ENCODE measurements at regions not wholly inside any gene's neighbourhood (a gene's known extent, or its start where the extent isn't known, plus 50 kb on each side); places are given as distances from the start of the nearest gene placed in this dataset.

GRCh38 chrX:40258909-40259308 lies 161.2 kb upstream of the BCOR start:
- Histone ChIP-seq H3K4me3 (ENCODE audit: low read length) (no peak overlapping the region), H3K36me3 (ENCODE audit: insufficient read depth, low read length) (no peaks in the 10 kb centered on the region), H3K27me3 (ENCODE audit: insufficient read depth, low read length) (no peaks in the 10 kb centered on the region), H2AFZ (ENCODE audit: low read depth, low read length) (no peak overlapping the region), H3K4me1 (ENCODE audit: insufficient read depth, low read length) (no peaks in the 10 kb centered on the region), H3K9me3 (ENCODE audit: low read length) (no peaks in the 10 kb centered on the region)

- no peaks in the 10 kb centered on the region for H3K36me3 ChIP-seq (ENCODE audit: insufficient read depth, low read length)
- no peak overlapping the region for H3K4me3 ChIP-seq (ENCODE audit: low read length)
- H2AFZ ChIP-seq (ENCODE audit: low read depth, low read length), result no peak overlapping the region
- H3K9me3 ChIP-seq (ENCODE audit: low read length), result no peaks in the 10 kb centered on the region
- no peaks in the 10 kb centered on the region for H3K27me3 ChIP-seq (ENCODE audit: insufficient read depth, low read length)
- no peaks in the 10 kb centered on the region for H3K4me1 ChIP-seq (ENCODE audit: insufficient read depth, low read length)
These were observed 156.0 kb upstream of the BCOR start for GRCh38 chrX:40253771-40254170.

GRCh38 chrX:40249582-40249981 lies 151.8 kb upstream of the BCOR start:
- no peaks in the 10 kb centered on the region for H3K36me3 ChIP-seq (ENCODE audit: insufficient read depth, low read length)
- H3K27me3 ChIP-seq (ENCODE audit: insufficient read depth, low read length), result no peaks in the 10 kb centered on the region
- H2AFZ ChIP-seq (ENCODE audit: low read depth, low read length), result no peak overlapping the region
- H3K9me3 ChIP-seq (ENCODE audit: low read length), result no peaks in the 10 kb centered on the region
- H3K4me1 ChIP-seq (ENCODE audit: insufficient read depth, low read length), result peaks cover 8% of the 10 kb centered on the region
- H3K4me3 ChIP-seq (ENCODE audit: low read length), result no peak overlapping the region

- peaks cover 8% of the 10 kb centered on the region for H3K4me1 ChIP-seq (ENCODE audit: insufficient read depth, low read length)
- H2AFZ ChIP-seq (ENCODE audit: low read depth, low read length), result no peak overlapping the region
- no peak overlapping the region for H3K4me3 ChIP-seq (ENCODE audit: low read length)
- no peaks in the 10 kb centered on the region for H3K36me3 ChIP-seq (ENCODE audit: insufficient read depth, low read length)
- no peaks in the 10 kb centered on the region for H3K9me3 ChIP-seq (ENCODE audit: low read length)
- no peaks in the 10 kb centered on the region for H3K27me3 ChIP-seq (ENCODE audit: insufficient read depth, low read length)
These were observed 151.1 kb upstream of the BCOR start for GRCh38 chrX:40248822-40249221.

GRCh38 chrX:40247848-40248622 lies 150.3 kb upstream of the BCOR start:
- Histone ChIP-seq H3K4me3 (ENCODE audit: low read length) (no peak overlapping the region), H3K27me3 (ENCODE audit: insufficient read depth, low read length) (no peaks in the 10 kb centered on the region), H3K36me3 (ENCODE audit: insufficient read depth, low read length) (no peaks in the 10 kb centered on the region), H3K9me3 (ENCODE audit: low read length) (no peaks in the 10 kb centered on the region), H2AFZ (ENCODE audit: low read depth, low read length) (no peak overlapping the region), H3K4me1 (ENCODE audit: insufficient read depth, low read length) (peaks cover 13% of the 10 kb centered on the region)

GRCh38 chrX:40247382-40247781 lies 149.6 kb upstream of the BCOR start:
- no peak overlapping the region for H2AFZ ChIP-seq (ENCODE audit: low read depth, low read length)
- H3K36me3 ChIP-seq (ENCODE audit: insufficient read depth, low read length), result no peaks in the 10 kb centered on the region
- no peaks in the 10 kb centered on the region for H3K9me3 ChIP-seq (ENCODE audit: low read length)
- peaks cover 13% of the 10 kb centered on the region for H3K4me1 ChIP-seq (ENCODE audit: insufficient read depth, low read length)
- no peaks in the 10 kb centered on the region for H3K27me3 ChIP-seq (ENCODE audit: insufficient read depth, low read length)
- H3K4me3 ChIP-seq (ENCODE audit: low read length), result no peak overlapping the region

GRCh38 chrX:40245488-40246071 lies 147.8 kb upstream of the BCOR start:
- H3K27me3 ChIP-seq (ENCODE audit: insufficient read depth, low read length), result no peaks in the 10 kb centered on the region
- no peak overlapping the region for H3K4me3 ChIP-seq (ENCODE audit: low read length)
- H2AFZ ChIP-seq (ENCODE audit: low read depth, low read length), result no peak overlapping the region
- H3K4me1 ChIP-seq (ENCODE audit: insufficient read depth, low read length), result peaks cover 13% of the 10 kb centered on the region
- H3K9me3 ChIP-seq (ENCODE audit: low read length), result no peaks in the 10 kb centered on the region
- no peaks in the 10 kb centered on the region for H3K36me3 ChIP-seq (ENCODE audit: insufficient read depth, low read length)

GRCh38 chrX:40244980-40245379 lies 147.2 kb upstream of the BCOR start:
- Histone ChIP-seq H3K4me3 (ENCODE audit: low read length) (no peak overlapping the region), H3K4me1 (ENCODE audit: insufficient read depth, low read length) (peaks cover 13% of the 10 kb centered on the region), H3K27me3 (ENCODE audit: insufficient read depth, low read length) (no peaks in the 10 kb centered on the region)

GRCh38 chrX:40243755-40244515 lies 146.2 kb upstream of the BCOR start:
- Histone ChIP-seq H3K9me3 (ENCODE audit: low read length) (no peaks in the 10 kb centered on the region), H3K36me3 (ENCODE audit: insufficient read depth, low read length) (no peaks in the 10 kb centered on the region), H3K4me1 (ENCODE audit: insufficient read depth, low read length) (peaks cover 13% of the 10 kb centered on the region), H3K27me3 (ENCODE audit: insufficient read depth, low read length) (no peaks in the 10 kb centered on the region), H3K4me3 (ENCODE audit: low read length) (no peak overlapping the region), H2AFZ (ENCODE audit: low read depth, low read length) (no peak overlapping the region)

More at GRCh38 chrX:40244980-40245379, 147.2 kb upstream of the BCOR start:
- H3K9me3 ChIP-seq (ENCODE audit: low read length), result no peaks in the 10 kb centered on the region
- no peak overlapping the region for H2AFZ ChIP-seq (ENCODE audit: low read depth, low read length)
- H3K36me3 ChIP-seq (ENCODE audit: insufficient read depth, low read length), result no peaks in the 10 kb centered on the region

- H2AFZ ChIP-seq (ENCODE audit: low read depth, low read length), result no peak overlapping the region
- peaks cover 13% of the 10 kb centered on the region for H3K4me1 ChIP-seq (ENCODE audit: insufficient read depth, low read length)
- H3K36me3 ChIP-seq (ENCODE audit: insufficient read depth, low read length), result no peaks in the 10 kb centered on the region
- no peaks in the 10 kb centered on the region for H3K27me3 ChIP-seq (ENCODE audit: insufficient read depth, low read length)
- H3K9me3 ChIP-seq (ENCODE audit: low read length), result no peaks in the 10 kb centered on the region
- H3K4me3 ChIP-seq (ENCODE audit: low read length), result no peak overlapping the region
These were observed 143.1 kb upstream of the BCOR start for GRCh38 chrX:40240844-40241243.

- H3K4me1 ChIP-seq (ENCODE audit: insufficient read depth, low read length), result no peaks in the 10 kb centered on the region
- no peaks in the 10 kb centered on the region for H3K9me3 ChIP-seq (ENCODE audit: low read length)
- no peaks in the 10 kb centered on the region for H3K36me3 ChIP-seq (ENCODE audit: insufficient read depth, low read length)
- H3K4me3 ChIP-seq (ENCODE audit: low read length), result no peak overlapping the region
- H2AFZ ChIP-seq (ENCODE audit: low read depth, low read length), result no peak overlapping the region
- H3K27me3 ChIP-seq (ENCODE audit: insufficient read depth, low read length), result no peaks in the 10 kb centered on the region
These were observed 140.0 kb upstream of the BCOR start for GRCh38 chrX:40237731-40238178.

GRCh38 chrX:40230646-40231045 lies 132.9 kb upstream of the BCOR start:
- H3K36me3 ChIP-seq (ENCODE audit: insufficient read depth, low read length), result no peaks in the 10 kb centered on the region
- no peaks in the 10 kb centered on the region for H3K27me3 ChIP-seq (ENCODE audit: insufficient read depth, low read length)
- H3K9me3 ChIP-seq (ENCODE audit: low read length), result no peaks in the 10 kb centered on the region
- no peaks in the 10 kb centered on the region for H3K4me1 ChIP-seq (ENCODE audit: insufficient read depth, low read length)
- H3K4me3 ChIP-seq (ENCODE audit: low read length), result no peak overlapping the region
- no peak overlapping the region for H2AFZ ChIP-seq (ENCODE audit: low read depth, low read length)

GRCh38 chrX:40227125-40227524 lies 129.4 kb upstream of the BCOR start:
- Histone ChIP-seq H3K4me3 (ENCODE audit: low read length) (no peak overlapping the region), H3K4me1 (ENCODE audit: insufficient read depth, low read length) (no peaks in the 10 kb centered on the region), H3K36me3 (ENCODE audit: insufficient read depth, low read length) (no peaks in the 10 kb centered on the region), H3K27me3 (ENCODE audit: insufficient read depth, low read length) (no peaks in the 10 kb centered on the region), H2AFZ (ENCODE audit: low read depth, low read length) (no peak overlapping the region), H3K9me3 (ENCODE audit: low read length) (no peaks in the 10 kb centered on the region)

All from neuron (in vitro differentiated cells).